D721Med (cell line): ENCODE measurements at regions not wholly inside any gene's neighbourhood (a gene's known extent, or its start where the extent isn't known, plus 50 kb on each side); places are given as distances from the start of the nearest gene placed in this dataset.

Source experiments
- DNase-seq: peaks from one replicate; pipeline ENCODE4 v3.0.0; 2011; ENCODE audit warnings: low spot score; ENCODE audit not compliant: insufficient read length
- FAIRE-seq: peaks from 2 replicates; lab custom pipeline; 2011; peaks lifted over from hg19 to GRCh38; lab: Jason Lieb, UNC
- TF ChIP-seq, protein P1 (sequence below): IDR thresholded peaks from 2 replicates; pipeline ENCODE4 v1.5.1; 2012; ENCODE audit warnings: mild to moderate bottlenecking, control low read depth; ENCODE audit not compliant: insufficient read depth; ENCODE audit errors: missing control alignments

GRCh38 chr20:12786276-12786675, 222.5 kb upstream of the SPTLC3 start:
- no peak for DNase-seq
- TF ChIP-seq, protein P1, sequence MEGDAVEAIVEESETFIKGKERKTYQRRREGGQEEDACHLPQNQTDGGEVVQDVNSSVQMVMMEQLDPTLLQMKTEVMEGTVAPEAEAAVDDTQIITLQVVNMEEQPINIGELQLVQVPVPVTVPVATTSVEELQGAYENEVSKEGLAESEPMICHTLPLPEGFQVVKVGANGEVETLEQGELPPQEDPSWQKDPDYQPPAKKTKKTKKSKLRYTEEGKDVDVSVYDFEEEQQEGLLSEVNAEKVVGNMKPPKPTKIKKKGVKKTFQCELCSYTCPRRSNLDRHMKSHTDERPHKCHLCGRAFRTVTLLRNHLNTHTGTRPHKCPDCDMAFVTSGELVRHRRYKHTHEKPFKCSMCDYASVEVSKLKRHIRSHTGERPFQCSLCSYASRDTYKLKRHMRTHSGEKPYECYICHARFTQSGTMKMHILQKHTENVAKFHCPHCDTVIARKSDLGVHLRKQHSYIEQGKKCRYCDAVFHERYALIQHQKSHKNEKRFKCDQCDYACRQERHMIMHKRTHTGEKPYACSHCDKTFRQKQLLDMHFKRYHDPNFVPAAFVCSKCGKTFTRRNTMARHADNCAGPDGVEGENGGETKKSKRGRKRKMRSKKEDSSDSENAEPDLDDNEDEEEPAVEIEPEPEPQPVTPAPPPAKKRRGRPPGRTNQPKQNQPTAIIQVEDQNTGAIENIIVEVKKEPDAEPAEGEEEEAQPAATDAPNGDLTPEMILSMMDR: no peak
- no peak for FAIRE-seq

DNA sequence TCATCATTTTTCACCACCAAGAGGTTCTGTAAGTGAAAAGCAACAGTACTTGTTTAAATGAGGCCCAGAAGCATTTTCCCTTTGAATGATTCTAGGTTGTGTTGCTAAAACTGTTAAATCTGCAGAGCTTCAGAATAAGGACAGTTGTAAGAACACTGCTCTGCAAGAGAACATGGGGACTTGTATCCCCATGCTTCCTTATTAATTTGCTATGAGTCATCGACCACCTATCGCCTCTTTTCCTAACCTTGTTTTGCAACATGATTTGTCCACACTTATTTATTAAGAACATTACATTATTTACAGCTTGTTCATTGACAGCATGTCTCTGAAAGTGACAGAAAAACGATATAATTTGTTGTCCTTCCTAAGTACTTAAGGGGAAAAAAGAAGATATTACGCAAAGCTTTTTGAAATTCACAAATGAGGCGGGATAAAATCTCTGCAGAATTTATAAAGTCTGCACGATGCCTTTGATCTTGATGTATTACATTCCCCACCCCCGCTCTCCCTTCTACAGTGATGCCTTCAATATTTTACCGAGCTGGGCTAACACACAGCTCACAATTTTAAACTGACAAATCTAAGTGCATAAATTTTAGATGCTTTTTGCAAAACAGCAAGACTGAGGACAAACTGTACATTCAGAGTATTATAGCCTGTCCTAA, 220.0 kb upstream of the SPTLC3 start:
- TF ChIP-seq, protein P1: no peak
- no peak for DNase-seq
- no peak for FAIRE-seq

DNA sequence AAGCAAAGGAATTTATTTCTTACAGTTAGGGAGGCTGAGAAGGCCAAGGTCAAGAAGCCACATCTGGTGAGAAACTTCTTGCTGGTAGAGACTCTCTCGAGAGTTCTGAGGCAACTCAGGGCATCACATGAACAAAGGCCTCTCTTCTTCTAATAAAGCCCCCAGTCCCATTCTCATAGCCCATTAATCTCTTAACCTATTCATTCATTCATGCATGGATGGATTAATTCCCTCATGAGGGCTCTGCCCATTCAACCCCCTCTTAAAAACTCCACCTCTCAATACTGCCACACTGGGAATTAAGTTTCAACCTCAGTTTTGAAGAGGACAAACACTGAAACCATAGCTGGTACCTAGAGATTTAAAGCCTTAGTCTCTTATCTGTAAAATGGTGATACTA, 217.9 kb upstream of the SPTLC3 start:
- TF ChIP-seq, protein P1: no peak
- DNase-seq (no peak), FAIRE-seq (no peak)

GRCh38 chr20:12798286-12798685, 210.5 kb upstream of the SPTLC3 start:
- FAIRE-seq (no peak), DNase-seq (no peak)

DNA sequence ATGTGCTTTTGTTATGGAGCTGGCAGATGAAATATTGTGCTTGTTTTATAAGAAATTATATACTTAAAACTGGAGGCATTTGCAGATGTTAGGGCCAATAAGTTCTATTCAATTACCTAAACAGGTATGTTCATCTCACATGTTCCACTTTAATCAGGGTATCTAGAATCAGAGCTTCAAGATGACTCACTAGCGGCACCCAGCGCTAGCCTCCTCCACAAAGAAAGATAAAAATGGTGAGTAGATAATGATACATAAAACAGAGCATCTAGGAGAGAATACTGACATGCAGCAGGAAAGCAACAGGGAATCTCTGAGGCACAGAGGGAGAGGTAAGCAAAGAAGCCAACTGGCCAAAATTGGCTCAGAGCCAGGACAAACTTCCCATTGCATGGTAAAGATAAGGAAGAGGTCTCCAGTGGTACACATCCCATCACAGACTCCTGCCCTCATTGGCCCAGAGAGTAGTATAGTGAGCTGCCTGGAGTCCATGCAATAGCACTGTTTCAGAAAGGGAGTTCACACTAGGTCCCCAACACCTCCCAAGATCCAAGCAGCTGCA, 200.7 kb upstream of the SPTLC3 start:
- TF ChIP-seq, protein P1: no peak
- DNase-seq: no peak
- FAIRE-seq: no peak

More at GRCh38 chr20:12798286-12798685, 210.5 kb upstream of the SPTLC3 start:
- TF ChIP-seq, protein P1: no peak

DNA sequence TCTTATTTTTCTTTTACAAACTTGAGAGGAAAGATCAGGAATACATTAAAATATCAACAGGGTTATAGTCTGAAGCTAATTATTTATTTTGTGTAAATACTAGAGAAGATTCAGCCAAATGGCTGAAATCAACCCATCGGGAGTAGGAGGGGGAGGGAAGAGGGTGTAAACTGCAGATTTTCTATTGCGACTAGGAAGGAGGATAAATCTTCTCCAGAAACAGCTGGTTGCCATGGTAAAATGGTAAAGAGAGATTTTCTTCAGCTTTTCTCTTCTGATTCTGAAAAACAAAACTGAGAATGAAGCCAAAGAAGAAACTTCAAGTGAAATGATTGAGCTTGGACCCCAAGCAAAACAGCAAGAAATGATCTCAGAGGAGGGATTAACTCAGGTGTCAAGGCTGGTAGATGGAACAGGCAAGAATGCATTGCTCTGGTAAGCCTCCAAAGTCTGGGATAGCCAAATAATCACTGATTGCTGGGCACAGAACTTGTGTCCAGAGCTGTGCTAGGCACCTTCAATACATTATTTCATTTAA, 193.5 kb upstream of the SPTLC3 start:
- FAIRE-seq: no peak
- TF ChIP-seq, protein P1: no peak
- no peak for DNase-seq
